Progenitor cell of endocrine pancreas (in vitro differentiated cells): ENCODE measurements at regions not wholly inside any gene's neighbourhood (a gene's known extent, or its start where the extent isn't known, plus 50 kb on each side); places are given as distances from the start of the nearest gene placed in this dataset.

Experiments used
- DNase-seq: peaks from one replicate; pipeline ENCODE4 v3.0.0; 2021; ENCODE audit warnings: low spot score; ENCODE audit not compliant: unreplicated experiment
- H3K27ac Mint-ChIP-seq: 2 replicates; pipeline ENCODE4 v1.8.0; 2021; ENCODE audit warnings: mild to moderate bottlenecking, moderate library complexity, mixed read lengths
- H3K27me3 Mint-ChIP-seq: 2 replicates; pipeline ENCODE4 v1.8.0; 2021; ENCODE audit warnings: mixed read lengths
- H3K36me3 Mint-ChIP-seq: 2 replicates; pipeline ENCODE4 v1.8.0; 2022; ENCODE audit warnings: mixed read lengths; ENCODE audit not compliant: insufficient read depth
- H3K4me1 Mint-ChIP-seq: 2 replicates; pipeline ENCODE4 v1.8.0; 2021; ENCODE audit warnings: low read depth, mixed read lengths
- H3K4me3 Mint-ChIP-seq: 2 replicates; pipeline ENCODE4 v1.8.0; 2021; ENCODE audit warnings: low read depth, mild to moderate bottlenecking, moderate library complexity, mixed read lengths
- H3K9me3 Mint-ChIP-seq: 2 replicates; pipeline ENCODE4 v1.8.0; 2021; ENCODE audit warnings: low read depth, mixed read lengths
- CTCF ChIP-seq: fragments of 200-600 bp; sonication (generic); IDR thresholded peaks from one replicate; pipeline ENCODE4 v1.5.0; 2021; ENCODE audit warnings: antibody characterized with exemption, mild to moderate bottlenecking; ENCODE audit not compliant: unreplicated experiment

GRCh38 chr11:134468081-134468668 is 56.1 kb upstream of the B3GAT1 start:
- Mint-ChIP-seq H3K27ac (no peak overlapping the region), H3K27me3 (peaks cover 34% of the 10 kb centered on the region), H3K9me3 (no peaks in the 10 kb centered on the region), H3K4me1 (peaks cover 10% of the 10 kb centered on the region), H3K4me3 (no peak overlapping the region), H3K36me3 (no peaks in the 10 kb centered on the region)
- TF ChIP-seq CTCF, result no peak
- DNase-seq, result no peak

GRCh38 chr11:134466610-134467567 is 54.8 kb upstream of the B3GAT1 start:
- no peaks in the 10 kb centered on the region for H3K9me3 Mint-ChIP-seq
- H3K4me3 Mint-ChIP-seq, result peak overlapping the region; percentile 29
- H3K4me1 Mint-ChIP-seq, result peaks cover 10% of the 10 kb centered on the region
- H3K27me3 Mint-ChIP-seq, result peaks cover 31% of the 10 kb centered on the region
- H3K36me3 Mint-ChIP-seq, result no peaks in the 10 kb centered on the region
- no peak for DNase-seq
- TF ChIP-seq CTCF, result no peak
- H3K27ac Mint-ChIP-seq, result peak overlapping the region; percentile 71

- H3K9me3 Mint-ChIP-seq, result no peaks in the 10 kb centered on the region
- peaks cover 10% of the 10 kb centered on the region for H3K4me1 Mint-ChIP-seq
- DNase-seq, result no peak
- H3K27ac Mint-ChIP-seq, result no peak overlapping the region
- no peaks in the 10 kb centered on the region for H3K36me3 Mint-ChIP-seq
- H3K27me3 Mint-ChIP-seq, result peaks cover 39% of the 10 kb centered on the region
- TF ChIP-seq CTCF, result no peak
- no peak overlapping the region for H3K4me3 Mint-ChIP-seq
These were observed 54.1 kb upstream of the B3GAT1 start for GRCh38 chr11:134466156-134466555.

GRCh38 chr11:134464981-134465730 is 53.1 kb upstream of the B3GAT1 start:
- H3K4me1 Mint-ChIP-seq, result peaks cover 10% of the 10 kb centered on the region
- peaks cover 45% of the 10 kb centered on the region for H3K27me3 Mint-ChIP-seq
- H3K4me3 Mint-ChIP-seq, result no peak overlapping the region

More at GRCh38 chr11:134464981-134465730, 53.1 kb upstream of the B3GAT1 start:
- Mint-ChIP-seq H3K9me3 (no peaks in the 10 kb centered on the region), H3K36me3 (no peaks in the 10 kb centered on the region), H3K27ac (no peak overlapping the region)
- no peak for TF ChIP-seq CTCF
- no peak for DNase-seq
